Breast epithelium (tissue), 4 donors: ENCODE measurements at regions not wholly inside any gene's neighbourhood (a gene's known extent, or its start where the extent isn't known, plus 50 kb on each side); places are given as distances from the start of the nearest gene placed in this dataset.

Source experiments
- DNase-seq, 2 donors: peaks; one replicate each; pipeline ENCODE4 v3.0.0-alpha.2; 2019; ENCODE audit warnings: low spot score in 2 of 2
- H3K27ac ChIP-seq, 2 donors: fragments of 200-600 bp; sonication (generic) in 1 of 2; one replicate each; pipeline ENCODE4 v1.5.1; 2016 to 2019; ENCODE audit warnings: mild to moderate bottlenecking in 1 of 2
- H3K27me3 ChIP-seq, 2 donors: fragments of 200-600 bp; sonication (generic) in 1 of 2; one replicate each; pipeline versions ENCODE4 v1.5.1 to v1.6.0; 2017 to 2019; ENCODE audit warnings: control low read depth in 1 of 2, mild to moderate bottlenecking in 1 of 2
- H3K36me3 ChIP-seq: fragments of 200-600 bp; one replicate; pipeline ENCODE4 v1.5.1; 2019
- H3K4me1 ChIP-seq, 2 donors: fragments of 200-600 bp; sonication (generic); one replicate each; pipeline ENCODE4 v1.5.1; 2016 to 2019; ENCODE audit warnings: control low read depth in 1 of 2
- H3K4me3 ChIP-seq, 3 donors: fragments of 200-600 bp; sonication (generic); 1 replicate in 2 of 3; 2 replicates in 1 of 3; pipeline ENCODE4 v1.5.1; 2016 to 2019; ENCODE audit warnings: mild to moderate bottlenecking in 3 of 3, moderate library complexity in 2 of 3
- H3K9me3 ChIP-seq, 2 donors: fragments of 200-600 bp; sonication (generic) in 1 of 2; one replicate each; pipeline ENCODE4 v1.5.1; 2016 to 2019; ENCODE audit warnings: control low read depth in 1 of 2
- CTCF ChIP-seq, 3 donors: fragments of 450-650 bp; IDR thresholded peaks; one replicate each; pipeline ENCODE4 v1.5.1; 2016 to 2017; ENCODE audit warnings: antibody characterized with exemption in 3 of 3, mild to moderate bottlenecking in 3 of 3, moderate library complexity in 3 of 3
- POLR2A ChIP-seq: fragments of 450-650 bp; IDR thresholded peaks from one replicate; pipeline ENCODE4 v1.6.1; 2016; ENCODE audit warnings: antibody characterized with exemption, mild to moderate bottlenecking, moderate library complexity
- POLR2AphosphoS5 ChIP-seq, 3 donors: sonication (generic); formaldehyde crosslinking; IDR thresholded peaks; one replicate each; pipeline ENCODE4 v1.6.1; 2017; ENCODE audit warnings: antibody characterized with exemption in 3 of 3
- intact Hi-C: fragments of 100-400 bp; cut with DNase I; formaldehyde crosslinking; loops from one replicate; pipeline ENCODE4 v1.15.1; 2023; ENCODE audit warnings: low total_unique reads

DNA sequence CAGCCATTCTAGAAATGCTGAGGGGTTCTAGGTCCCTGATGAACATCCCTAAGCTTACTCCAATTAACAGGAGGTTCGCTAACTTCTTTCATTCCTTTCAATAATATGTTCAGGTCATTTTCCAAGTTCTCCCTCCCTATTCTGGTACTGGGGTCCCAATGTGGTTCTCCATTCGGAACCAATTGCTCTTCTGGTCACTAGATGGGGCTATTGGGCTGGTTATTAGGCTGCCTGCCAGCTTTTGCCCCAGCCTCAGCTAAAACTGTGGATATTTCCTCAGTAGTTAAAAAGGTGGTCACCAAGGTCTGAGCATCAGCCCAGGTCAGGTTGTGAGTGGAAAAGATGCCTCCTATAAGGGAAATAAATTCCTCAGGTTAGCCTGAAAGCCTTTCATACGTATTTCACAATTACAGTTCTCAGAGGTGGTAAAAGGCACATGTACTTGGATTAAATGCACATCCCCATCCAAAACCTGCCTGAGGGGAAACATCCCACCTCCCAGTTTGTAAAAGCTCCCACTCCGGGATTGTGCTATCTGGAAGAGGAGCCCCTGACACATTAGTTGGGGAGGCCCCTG is 161.1 kb upstream of the CCDC179 start:
- intact Hi-C loops: no loop called here

GRCh38 chr11:23022854-23023253 is 162.6 kb upstream of the CCDC179 start:
- no peaks in the 10 kb centered on the region for H3K9me3 ChIP-seq
- intact Hi-C loops: no loop called here
- H3K36me3 ChIP-seq: no peaks in the 10 kb centered on the region
- no peaks in the 10 kb centered on the region for H3K27me3 ChIP-seq
- no peak for TF ChIP-seq POLR2AphosphoS5 (IDR thresholded peaks at IDR 0.05)
- TF ChIP-seq POLR2A: no peak
- no peak for TF ChIP-seq CTCF (IDR thresholded peaks at IDR 0.05)
- no peak overlapping the region for H3K4me3 ChIP-seq
- no peaks in the 10 kb centered on the region for H3K4me1 ChIP-seq
- no peak for DNase-seq
- no peak overlapping the region for H3K27ac ChIP-seq

More for the DNA sequence above, 161.1 kb upstream of the CCDC179 start:
- DNase-seq: no peak
- Histone ChIP-seq H3K36me3 (no peaks in the 10 kb centered on the region), H3K27me3 (no peaks in the 10 kb centered on the region), H3K4me3 (no peak overlapping the region), H3K27ac (no peak overlapping the region), H3K4me1 (no peaks in the 10 kb centered on the region), H3K9me3 (no peaks in the 10 kb centered on the region)
- TF ChIP-seq POLR2A (no peak), CTCF (IDR thresholded peaks at IDR 0.05) (no peak), POLR2AphosphoS5 (IDR thresholded peaks at IDR 0.05) (no peak)

DNA sequence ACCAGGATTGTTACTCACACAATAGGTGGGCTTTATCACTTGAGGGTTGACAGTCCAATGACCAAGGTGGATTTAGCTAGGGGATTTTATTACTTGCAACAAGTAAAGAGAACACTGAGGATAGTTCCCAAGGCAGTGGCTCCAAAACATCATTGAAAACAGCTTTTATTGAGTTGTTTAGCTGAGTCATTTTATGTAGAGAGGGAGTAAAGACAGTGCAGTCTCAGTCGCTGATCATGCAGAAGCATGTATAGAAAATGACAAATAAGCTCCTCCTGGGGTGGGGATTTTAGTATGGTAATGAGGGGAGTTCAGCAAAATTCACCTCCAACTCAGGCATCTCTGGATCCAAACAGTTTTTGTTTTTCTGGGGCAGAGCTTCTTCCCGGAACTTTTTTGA is 163.0 kb upstream of the CCDC179 start:
- Histone ChIP-seq H3K27me3 (no peaks in the 10 kb centered on the region), H3K4me1 (no peaks in the 10 kb centered on the region), H3K4me3 (no peak overlapping the region), H3K9me3 (no peaks in the 10 kb centered on the region), H3K36me3 (no peaks in the 10 kb centered on the region), H3K27ac (no peak overlapping the region)
- intact Hi-C loops: no loop called here
- no peak for DNase-seq
- TF ChIP-seq POLR2AphosphoS5 (IDR thresholded peaks at IDR 0.05) (no peak), POLR2A (no peak), CTCF (IDR thresholded peaks at IDR 0.05) (no peak)

DNA sequence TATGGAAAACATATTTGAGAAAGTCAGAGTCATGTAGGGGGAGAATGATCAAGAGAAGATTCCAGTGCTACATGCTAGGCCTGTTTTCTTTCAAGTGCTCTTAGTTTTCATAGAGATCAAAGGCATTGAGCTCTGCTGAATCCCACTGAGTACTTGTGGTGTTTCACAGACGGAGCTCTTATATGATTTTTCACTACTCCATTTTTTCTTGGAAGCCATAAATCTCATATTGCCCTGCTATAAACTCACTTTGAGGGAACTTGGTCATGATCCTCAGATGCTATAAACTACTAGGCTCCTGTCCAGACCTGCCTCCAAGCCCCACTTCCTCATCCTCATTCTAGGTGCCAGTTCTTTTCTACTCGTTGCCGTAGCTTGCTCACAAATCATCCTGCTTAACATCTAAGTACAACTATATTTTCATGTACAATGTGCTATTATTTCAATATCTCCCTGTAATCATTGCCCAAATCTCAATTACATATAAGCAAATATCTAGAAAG is 180.8 kb upstream of the CCDC179 start:
- DNase-seq: no peak
- H3K9me3 ChIP-seq: no peaks in the 10 kb centered on the region
- TF ChIP-seq POLR2A: no peak
- TF ChIP-seq CTCF (IDR thresholded peaks at IDR 0.05): no peak
- no peak for TF ChIP-seq POLR2AphosphoS5 (IDR thresholded peaks at IDR 0.05)
- H3K4me1 ChIP-seq: no peaks in the 10 kb centered on the region
- intact Hi-C loops: no loop called here
- no peaks in the 10 kb centered on the region for H3K36me3 ChIP-seq
- no peaks in the 10 kb centered on the region for H3K27me3 ChIP-seq
- H3K27ac ChIP-seq: no peak overlapping the region
- no peak overlapping the region for H3K4me3 ChIP-seq

DNA sequence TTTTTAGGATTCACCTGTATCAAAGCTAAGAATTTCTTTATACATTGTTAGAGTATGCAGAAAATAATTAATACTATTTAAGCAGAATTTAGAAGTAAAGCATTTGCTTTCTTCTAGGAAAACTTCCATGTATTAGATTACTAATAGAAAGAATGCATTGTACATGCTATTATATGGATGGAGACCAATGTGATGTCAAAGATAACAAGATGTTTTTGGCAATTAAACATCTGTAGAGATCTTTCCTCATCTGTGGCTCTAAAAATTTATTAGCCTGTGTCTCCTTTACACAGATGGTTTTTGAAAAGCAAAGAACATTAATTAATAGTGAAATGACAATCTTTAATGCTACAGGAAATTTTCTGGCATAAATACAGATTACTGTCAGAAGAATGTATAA is 198.4 kb upstream of the CCDC179 start:
- TF ChIP-seq CTCF (IDR thresholded peaks at IDR 0.05) (no peak), POLR2AphosphoS5 (IDR thresholded peaks at IDR 0.05) (no peak), POLR2A (no peak)
- intact Hi-C loops: no loop called here
- H3K36me3 ChIP-seq: no peaks in the 10 kb centered on the region
- no peak for DNase-seq
- no peaks in the 10 kb centered on the region for H3K27me3 ChIP-seq
- no peaks in the 10 kb centered on the region for H3K4me1 ChIP-seq
- no peak overlapping the region for H3K4me3 ChIP-seq
- H3K9me3 ChIP-seq: no peaks in the 10 kb centered on the region
- no peak overlapping the region for H3K27ac ChIP-seq
